Pancreas (tissue), 10 donors: ENCODE measurements at regions not wholly inside any gene's neighbourhood (a gene's known extent, or its start where the extent isn't known, plus 50 kb on each side); places are given as distances from the start of the nearest gene placed in this dataset.

ENCODE experiments used
- ATAC-seq, 4 donors: fragments of 200-7000 bp; cut with Tn5 transposase; one replicate each; pipeline versions ENCODE4 v1.8.0 to v1.9.1; 2020; ENCODE audit warnings: mild to moderate bottlenecking in 4 of 4, moderate library complexity in 4 of 4
- DNase-seq, 6 donors: peaks; one replicate each; pipeline ENCODE4 v3.0.0-alpha.2; 2020
- FAIRE-seq: peaks from 2 replicates; lab custom pipeline; 2012; peaks lifted over from hg19 to GRCh38; lab: Jason Lieb, UNC
- H3K27ac ChIP-seq, 4 donors: fragments of 200-600 bp; sonication (generic); 1 replicate in 3 of 4; 2 replicates in 1 of 4; pipeline versions ENCODE4 v1.5.0 to v1.8.0; 2020
- H3K27me3 ChIP-seq, 4 donors: fragments of 200-600 bp; one replicate each; pipeline ENCODE4 v1.8.0; 2021
- H3K36me3 ChIP-seq, 3 donors: fragments of 200-600 bp; sonication (generic) in 1 of 3; one replicate each; pipeline versions ENCODE4 v1.5.0 to v1.8.0; 2020 to 2021
- H3K4me1 ChIP-seq, 3 donors: fragments of 200-600 bp; one replicate each; pipeline ENCODE4 v1.8.0; 2021
- H3K4me3 ChIP-seq, 4 donors: fragments of 200-600 bp; sonication (generic) in 2 of 4; one replicate each; pipeline versions ENCODE4 v1.5.0 to v1.8.0; 2020 to 2021
- H3K9me3 ChIP-seq, 4 donors: fragments of 200-600 bp; one replicate each; pipeline ENCODE4 v1.8.0; 2021
- WGBS, 2 donors: extraction: QIAGEN DNeasy Blood & Tissue Kit; methylation state at CpG; one replicate each; pipeline ENCODE4 v1.1.7; 2013; 5-methylcytosine and 5-hydroxymethylcytosine counted together
- intact Hi-C, 3 donors: fragments of 100-400 bp; cut with DNase I; formaldehyde crosslinking; loops; one replicate each; pipeline versions ENCODE4 v1.11.1 to v1.14.2; 2022
- TF ChIP-seq, protein P1 (sequence below), 4 donors: fragments of 200-600 bp; sonication (generic) in 3 of 4; IDR thresholded peaks; one replicate each; pipeline versions ENCODE4 v1.5.0 to v1.8.0; 2021; ENCODE audit warnings: antibody characterized with exemption in 4 of 4
- donor health status: healthy with polysubstance abuse.
- donor health status: DM: no; HTN: no; CAD: no; lungs with moderate emphysema.
- donor health status: DM: no; HTN: no; CAD: no.
- donor health status: control.
- donor health status: control.
- donor health status: Bipolar disorder and iron deficiency.
- donor health status: DM: yes; HTN: yes; CAD: no.
- donor health status: DM: no; HTN: no; CAD: no.
- donor health status: DM: no; HTN: no; CAD: no.
- donor health status: DM: yes; HTN: yes; CAD: no.

DNA sequence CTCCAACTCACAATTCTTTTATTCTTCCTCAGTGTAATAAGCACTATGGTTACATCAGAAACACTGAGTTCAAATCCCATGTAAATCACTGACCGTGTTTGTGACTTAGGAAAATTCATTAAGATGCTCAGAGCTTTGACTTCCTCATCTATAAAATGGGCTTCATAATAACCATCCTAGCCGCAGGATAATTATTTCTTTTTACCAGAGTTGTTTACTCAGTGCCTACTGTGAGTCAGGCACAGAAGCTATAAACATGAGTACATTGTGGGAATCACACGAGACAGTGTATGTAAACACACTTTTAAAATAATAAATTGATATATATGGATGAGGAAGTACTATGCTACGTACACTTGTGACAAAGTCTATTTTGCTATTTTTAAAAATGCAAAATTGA lies 296.3 kb upstream of the TENM3 start:
- TF ChIP-seq, protein P1, sequence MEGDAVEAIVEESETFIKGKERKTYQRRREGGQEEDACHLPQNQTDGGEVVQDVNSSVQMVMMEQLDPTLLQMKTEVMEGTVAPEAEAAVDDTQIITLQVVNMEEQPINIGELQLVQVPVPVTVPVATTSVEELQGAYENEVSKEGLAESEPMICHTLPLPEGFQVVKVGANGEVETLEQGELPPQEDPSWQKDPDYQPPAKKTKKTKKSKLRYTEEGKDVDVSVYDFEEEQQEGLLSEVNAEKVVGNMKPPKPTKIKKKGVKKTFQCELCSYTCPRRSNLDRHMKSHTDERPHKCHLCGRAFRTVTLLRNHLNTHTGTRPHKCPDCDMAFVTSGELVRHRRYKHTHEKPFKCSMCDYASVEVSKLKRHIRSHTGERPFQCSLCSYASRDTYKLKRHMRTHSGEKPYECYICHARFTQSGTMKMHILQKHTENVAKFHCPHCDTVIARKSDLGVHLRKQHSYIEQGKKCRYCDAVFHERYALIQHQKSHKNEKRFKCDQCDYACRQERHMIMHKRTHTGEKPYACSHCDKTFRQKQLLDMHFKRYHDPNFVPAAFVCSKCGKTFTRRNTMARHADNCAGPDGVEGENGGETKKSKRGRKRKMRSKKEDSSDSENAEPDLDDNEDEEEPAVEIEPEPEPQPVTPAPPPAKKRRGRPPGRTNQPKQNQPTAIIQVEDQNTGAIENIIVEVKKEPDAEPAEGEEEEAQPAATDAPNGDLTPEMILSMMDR (IDR thresholded peaks at IDR 0.05): no peak
- ATAC-seq: no peak
- DNase-seq: no peak
- H3K9me3 ChIP-seq: no peaks in the 10 kb centered on the region
- H3K27me3 ChIP-seq: no peaks in the 10 kb centered on the region
- WGBS, 2 donors: 62 to 79% methylated on average over 4 of the region's 4 CpGs
- H3K36me3 ChIP-seq: no peaks in the 10 kb centered on the region
- no peak for FAIRE-seq
- no peak overlapping the region for H3K4me3 ChIP-seq
- intact Hi-C loops: no loop called here
- H3K4me1 ChIP-seq: no peaks in the 10 kb centered on the region
- no peak overlapping the region for H3K27ac ChIP-seq

DNA sequence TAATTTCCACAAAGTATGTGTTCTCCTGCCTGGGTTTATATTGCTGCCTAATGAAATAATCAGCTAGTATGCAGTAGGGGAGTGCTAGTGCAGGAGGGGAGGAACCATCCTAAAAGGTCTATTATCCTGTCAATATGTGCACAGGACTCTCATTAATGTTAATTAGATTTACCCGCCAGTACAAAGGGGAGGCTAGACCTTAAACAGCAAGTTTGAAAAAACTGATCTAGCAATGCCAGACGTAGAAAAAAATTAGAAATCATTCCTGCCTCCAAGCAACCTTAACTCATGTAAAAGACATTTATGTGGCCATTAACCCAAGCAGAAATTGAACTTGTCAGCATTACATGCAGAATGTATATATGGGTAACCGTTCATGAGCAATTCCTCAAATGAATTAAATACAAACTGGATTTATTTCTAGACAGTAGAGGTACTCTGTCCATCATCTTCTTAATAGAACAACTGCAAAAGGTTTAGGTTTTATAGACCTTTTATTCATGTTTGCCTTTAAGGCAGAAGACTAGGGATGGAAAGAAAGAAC lies 294.3 kb upstream of the TENM3 start:
- Histone ChIP-seq H3K4me3 (no peak overlapping the region), H3K9me3 (no peaks in the 10 kb centered on the region), H3K36me3 (no peaks in the 10 kb centered on the region), H3K4me1 (no peaks in the 10 kb centered on the region), H3K27me3 (no peaks in the 10 kb centered on the region), H3K27ac (no peak overlapping the region)
- no peak for DNase-seq
- WGBS, 2 donors: 53 to 68% methylated on average over 3 of the region's 3 CpGs
- no peak for ATAC-seq
- no peak for FAIRE-seq
- TF ChIP-seq, protein P1 (IDR thresholded peaks at IDR 0.05): no peak
- intact Hi-C loops: no loop called here

DNA sequence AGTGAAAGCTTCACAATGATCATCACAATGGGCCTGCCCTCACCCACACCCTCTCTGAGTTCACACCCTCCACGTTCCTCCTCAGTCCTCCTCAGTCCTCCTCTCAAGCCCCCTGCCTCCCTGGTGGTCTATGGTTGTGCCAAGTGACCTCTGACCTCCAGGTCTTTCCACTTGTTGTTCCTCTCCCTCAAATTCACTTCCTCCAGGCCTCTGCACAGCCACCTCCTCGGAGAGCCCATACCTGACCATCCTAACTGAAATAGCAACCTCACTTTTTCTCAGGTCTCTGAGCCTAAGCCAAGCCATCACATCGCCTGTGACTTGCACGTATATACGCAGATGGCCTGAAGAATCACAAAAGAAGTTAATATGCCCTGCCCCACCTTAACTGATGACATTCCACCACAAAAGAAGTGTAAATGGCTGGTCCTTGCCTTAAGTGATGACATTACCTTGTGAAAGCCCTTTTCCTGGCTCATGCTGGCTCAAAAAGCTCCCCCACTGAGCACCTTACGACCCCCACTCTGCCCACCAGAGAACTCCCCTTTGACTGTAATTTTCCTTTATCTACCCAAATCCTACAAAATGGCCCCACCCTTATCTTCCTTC lies 293.4 kb upstream of the TENM3 start:
- Histone ChIP-seq H3K27ac (no peak overlapping the region), H3K4me1 (no peaks in the 10 kb centered on the region), H3K36me3 (no peaks in the 10 kb centered on the region), H3K4me3 (no peak overlapping the region), H3K9me3 (no peaks in the 10 kb centered on the region), H3K27me3 (no peaks in the 10 kb centered on the region)
- FAIRE-seq (no peak), ATAC-seq (no peak), DNase-seq (no peak)
- intact Hi-C loops: no loop called here
- 64 to 76% methylated on average over 6 of the region's 6 CpGs for WGBS, 2 donors
- TF ChIP-seq, protein P1 (IDR thresholded peaks at IDR 0.05): no peak

DNA sequence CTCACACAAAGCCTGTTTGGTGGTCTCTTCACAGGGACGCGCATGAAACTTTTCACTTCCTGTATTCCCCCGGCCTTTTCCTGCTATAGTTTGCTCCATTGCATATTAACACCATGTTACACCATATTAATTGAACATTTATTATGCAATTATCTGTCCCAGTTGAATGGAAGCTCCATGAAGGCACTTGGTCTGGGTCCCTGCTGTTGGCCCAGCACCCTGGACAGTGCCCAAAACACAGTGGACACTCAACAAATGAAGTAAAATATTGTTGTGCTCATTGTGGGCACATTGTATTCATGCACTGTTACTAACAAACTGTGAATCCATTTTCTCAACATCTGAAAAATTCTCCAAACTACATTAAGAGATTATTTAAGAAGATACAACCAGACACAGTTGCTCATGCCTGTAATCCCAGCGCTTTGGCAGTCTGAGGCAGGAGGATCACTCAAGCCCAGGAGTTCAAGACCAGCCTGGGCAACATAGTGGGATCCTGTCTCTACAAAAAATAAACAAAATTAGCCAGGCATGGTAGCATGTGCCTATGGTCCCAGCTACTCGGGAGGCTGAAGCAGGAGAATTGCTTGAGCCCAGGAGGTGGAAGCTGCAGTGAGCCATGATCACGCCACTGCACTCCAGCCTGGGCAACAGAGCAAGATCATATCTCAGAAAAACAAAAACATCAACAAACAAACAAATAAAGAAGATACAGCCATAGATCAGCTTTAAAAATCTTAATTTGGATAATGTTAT lies 292.7 kb upstream of the TENM3 start:
- no peak for DNase-seq
- Histone ChIP-seq H3K9me3 (no peaks in the 10 kb centered on the region), H3K4me3 (no peak overlapping the region), H3K27ac (no peak overlapping the region), H3K36me3 (no peaks in the 10 kb centered on the region), H3K27me3 (no peaks in the 10 kb centered on the region), H3K4me1 (no peaks in the 10 kb centered on the region)
- 69 to 70% methylated on average over 6 of the region's 6 CpGs for WGBS, 2 donors
- no peak for ATAC-seq
- TF ChIP-seq, protein P1 (IDR thresholded peaks at IDR 0.05): no peak
- intact Hi-C loops: no loop called here
- no peak for FAIRE-seq

DNA sequence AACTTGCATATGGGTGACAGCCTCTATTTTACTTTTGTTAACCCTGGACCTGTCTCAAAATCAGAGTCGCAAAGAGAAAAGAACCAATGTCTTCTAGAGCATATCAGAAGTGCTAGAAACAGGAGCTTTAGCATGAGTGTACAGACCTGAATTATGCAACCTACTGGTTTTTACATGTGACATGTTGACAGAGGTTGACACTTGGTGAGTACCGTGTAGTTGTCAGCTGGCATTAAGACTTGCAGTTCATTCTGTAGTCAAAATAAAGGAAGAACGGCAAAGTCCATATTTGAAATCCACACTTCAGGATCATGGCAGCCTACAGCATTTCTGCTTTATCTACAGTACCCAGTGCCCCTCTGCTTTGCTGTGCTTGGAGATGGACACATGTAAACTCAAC lies 291.9 kb upstream of the TENM3 start:
- TF ChIP-seq, protein P1 (IDR thresholded peaks at IDR 0.05): no peak
- H3K4me1 ChIP-seq: no peaks in the 10 kb centered on the region
- 78 to 80% methylated on average over 3 of the region's 3 CpGs for WGBS, 2 donors
- intact Hi-C loops: no loop called here
- FAIRE-seq (no peak), DNase-seq (no peak), ATAC-seq (no peak)
- H3K27ac ChIP-seq: no peak overlapping the region
- no peak overlapping the region for H3K4me3 ChIP-seq
- no peaks in the 10 kb centered on the region for H3K36me3 ChIP-seq
- H3K9me3 ChIP-seq: no peaks in the 10 kb centered on the region
- H3K27me3 ChIP-seq: no peaks in the 10 kb centered on the region
